Kidney (tissue), 13 donors: ENCODE measurements at regions not wholly inside any gene's neighbourhood (a gene's known extent, or its start where the extent isn't known, plus 50 kb on each side); places are given as distances from the start of the nearest gene placed in this dataset.
"Not testable (repeated sequence)": the region's sequence is repeated elsewhere in the genome, so short reads cannot be mapped to it uniquely, and the experiment has no call there.

Source experiments
- DNase-seq, 5 donors: peaks; one replicate each; pipeline ENCODE4 v3.0.0-alpha.2; 2013 to 2020
- FAIRE-seq: peaks from 2 replicates; lab custom pipeline; 2012; peaks lifted over from hg19 to GRCh38; lab: Jason Lieb, UNC
- H3K27ac ChIP-seq, 2 donors: one replicate each; pipeline ENCODE4 v1.7.0; 2013; ENCODE audit warnings: low read depth in 2 of 2, low read length in 2 of 2, inconsistent platforms in 1 of 2
- H3K27me3 ChIP-seq: one replicate; pipeline ENCODE4 v1.7.1; 2013; ENCODE audit warnings: low read length, inconsistent platforms; ENCODE audit not compliant: control insufficient read depth, insufficient read depth
- H3K36me3 ChIP-seq, 3 donors: one replicate each; pipeline versions ENCODE4 v1.7.0 to v1.7.1; 2013; ENCODE audit warnings: low read length in 3 of 3, control low read depth in 1 of 3, inconsistent platforms in 1 of 3; ENCODE audit not compliant: insufficient read depth in 3 of 3, control insufficient read depth in 2 of 3
- H3K4me1 ChIP-seq, 3 donors: one replicate each; pipeline versions ENCODE4 v1.7.0 to v1.7.1; 2013; ENCODE audit warnings: low read length in 3 of 3, inconsistent platforms in 1 of 3, low read depth in 1 of 3; ENCODE audit not compliant: control insufficient read depth in 2 of 3, insufficient read depth in 2 of 3
- H3K4me3 ChIP-seq, 3 donors: one replicate each; pipeline versions ENCODE4 v1.7.0 to v1.8.1; 2013; ENCODE audit warnings: low read length in 3 of 3, control low read depth in 1 of 3, inconsistent platforms in 1 of 3
- H3K9ac ChIP-seq, 3 donors: one replicate each; pipeline versions ENCODE4 v1.7.0 to v1.7.1; 2013; ENCODE audit warnings: low read length in 3 of 3, control low read depth in 1 of 3, inconsistent platforms in 1 of 3
- H3K9me3 ChIP-seq, 3 donors: one replicate each; pipeline versions ENCODE4 v1.7.0 to v1.7.1; 2013; ENCODE audit warnings: low read length in 3 of 3, control low read depth in 1 of 3, inconsistent platforms in 1 of 3; ENCODE audit not compliant: control insufficient read depth in 2 of 3, insufficient read depth in 1 of 3
- CTCF ChIP-seq: IDR thresholded peaks from 3 replicates; pipeline ENCODE4 v1.5.1; 2012; ENCODE audit warnings: mild to moderate bottlenecking, moderate library complexity, borderline replicate concordance; ENCODE audit not compliant: insufficient read depth; ENCODE audit errors: extremely low read depth
- intact Hi-C: fragments of 100-400 bp; cut with DNase I; formaldehyde crosslinking; loops from one replicate; pipeline ENCODE4 v1.11.1; 2022
- donor health status: control.
- donor health status: control.
- donor health status: control.
- donor health status: control.
- donor health status: control.
- donor health status: DM: yes; HTN: yes; CAD: no.
- donor health status: Normal renal cell carcinoma (clear cell type).

GRCh38 chr14:106026026-106026425 is 499.6 kb downstream of the TMEM121 start:
- no peak overlapping the region for H3K4me3 ChIP-seq
- no peaks in the 10 kb centered on the region for H3K36me3 ChIP-seq
- intact Hi-C loops, result no loop called here
- no peaks in the 10 kb centered on the region for H3K4me1 ChIP-seq
- H3K9me3 ChIP-seq, result peaks cover 0 to 1% (median 0%) of the 10 kb centered on the region in 3 donors
- no peak overlapping the region for H3K27ac ChIP-seq
- H3K9ac ChIP-seq, result no peak overlapping the region
- FAIRE-seq (no peak), DNase-seq (no peak)
- no peaks in the 10 kb centered on the region for H3K27me3 ChIP-seq
- no peak for TF ChIP-seq CTCF

GRCh38 chr14:106027759-106028158 is 501.4 kb downstream of the TMEM121 start:
- H3K36me3 ChIP-seq, H3K4me3 ChIP-seq, DNase-seq, FAIRE-seq, H3K27ac ChIP-seq, intact Hi-C loops, H3K27me3 ChIP-seq, H3K9ac ChIP-seq, H3K4me1 ChIP-seq, H3K9me3 ChIP-seq: not testable (repeated sequence)

- Histone ChIP-seq H3K4me3 (no peak overlapping the region), H3K36me3 (no peaks in the 10 kb centered on the region), H3K4me1 (no peaks in the 10 kb centered on the region), H3K9ac (no peak overlapping the region), H3K9me3 (peaks cover 0 to 1% (median 0%) of the 10 kb centered on the region in 3 donors), H3K27me3 (no peaks in the 10 kb centered on the region), H3K27ac (no peak overlapping the region)
- TF ChIP-seq CTCF, result no peak
- FAIRE-seq (no peak), DNase-seq (no peak)
- intact Hi-C loops, result no loop called here
Observed at GRCh38 chr14:106029959-106030358, 503.6 kb downstream of the TMEM121 start.

GRCh38 chr14:106037380-106037779 is 511.0 kb downstream of the TMEM121 start:
- Histone ChIP-seq H3K4me1 (no peaks in the 10 kb centered on the region), H3K27ac (no peak overlapping the region), H3K4me3 (no peak overlapping the region), H3K9me3 (no peaks in the 10 kb centered on the region), H3K27me3 (no peaks in the 10 kb centered on the region), H3K9ac (no peak overlapping the region), H3K36me3 (no peaks in the 10 kb centered on the region)
- intact Hi-C loops, result no loop called here
- FAIRE-seq (no peak), DNase-seq (no peak)
- no peak for TF ChIP-seq CTCF
